NCI-H1048 (cell line): ENCODE measurements at regions not wholly inside any gene's neighbourhood (a gene's known extent, or its start where the extent isn't known, plus 50 kb on each side); places are given as distances from the start of the nearest gene placed in this dataset.
"Not testable (repeated sequence)": the region's sequence is repeated elsewhere in the genome, so short reads cannot be mapped to it uniquely, and the experiment has no call there.

Source experiments
- DNase-seq: peaks from one replicate; lab custom pipeline; 2025; lab: John Stamatoyannopoulos, UW

GRCh38 chr12:13347241-13348043 is 150.9 kb downstream of the EMP1 start:
- DNase-seq: no peak

- DNase-seq: no peak
These were observed 149.2 kb downstream of the EMP1 start for GRCh38 chr12:13345722-13346121.

GRCh38 chr12:13343375-13343774 is 146.8 kb downstream of the EMP1 start:
- DNase-seq: no peak

- no peak for DNase-seq
These were observed 146.4 kb downstream of the EMP1 start for GRCh38 chr12:13342971-13343370.

- DNase-seq: no peak
These were observed 143.6 kb downstream of the EMP1 start for GRCh38 chr12:13340149-13340548.

- DNase-seq: no peak
These were observed 143.0 kb downstream of the EMP1 start for GRCh38 chr12:13339538-13339937.

GRCh38 chr12:13339091-13339490 is 142.6 kb downstream of the EMP1 start:
- no peak for DNase-seq

- no peak for DNase-seq
These were observed 141.3 kb downstream of the EMP1 start for GRCh38 chr12:13337791-13338190.

GRCh38 chr12:13336216-13336615 is 139.7 kb downstream of the EMP1 start:
- DNase-seq: no peak

GRCh38 chr12:13328535-13328934 is 132.0 kb downstream of the EMP1 start:
- DNase-seq: no peak

GRCh38 chr12:13326076-13326475 is 129.6 kb downstream of the EMP1 start:
- DNase-seq: no peak

- not testable (repeated sequence) for DNase-seq
These were observed 128.5 kb downstream of the EMP1 start for GRCh38 chr12:13325037-13325436.

GRCh38 chr12:13318231-13319015 is 121.9 kb downstream of the EMP1 start:
- DNase-seq: no peak

- DNase-seq: no peak
These were observed 120.2 kb downstream of the EMP1 start for GRCh38 chr12:13316587-13317246.

- DNase-seq: no peak
These were observed 117.4 kb downstream of the EMP1 start for GRCh38 chr12:13313886-13314285.

- DNase-seq: no peak
These were observed 115.0 kb downstream of the EMP1 start for GRCh38 chr12:13311551-13311950.

GRCh38 chr12:13307143-13307816 is 110.8 kb downstream of the EMP1 start:
- no peak for DNase-seq

GRCh38 chr12:13304924-13305323 is 108.4 kb downstream of the EMP1 start:
- no peak for DNase-seq

- no peak for DNase-seq
These were observed 102.9 kb downstream of the EMP1 start for GRCh38 chr12:13299457-13299856.

GRCh38 chr12:13293096-13293495 is 96.6 kb downstream of the EMP1 start:
- no peak for DNase-seq

- no peak for DNase-seq
These were observed 93.2 kb downstream of the EMP1 start for GRCh38 chr12:13289653-13290289.
